Nephron (organoid): ENCODE measurements at regions not wholly inside any gene's neighbourhood (a gene's known extent, or its start where the extent isn't known, plus 50 kb on each side); places are given as distances from the start of the nearest gene placed in this dataset.
A peak's percentile ranks its signal among the peaks of the same experiment; 100 is the strongest.

Experiments
- H3K27ac Mint-ChIP-seq, 3 experiments: 2 replicates each; pipeline ENCODE4 v1.8.0; 2020; ENCODE audit warnings: mixed read lengths in 3 of 3, mild to moderate bottlenecking in 2 of 3, moderate library complexity in 1 of 3
- H3K27me3 Mint-ChIP-seq: 2 replicates; pipeline ENCODE4 v1.8.0; 2021; ENCODE audit warnings: low read depth, mild to moderate bottlenecking, moderate library complexity, mixed read lengths
- H3K36me3 Mint-ChIP-seq: 2 replicates; pipeline ENCODE4 v1.8.0; 2020; ENCODE audit warnings: low read depth, mixed read lengths
- H3K4me1 Mint-ChIP-seq: 2 replicates; pipeline ENCODE4 v1.8.0; 2020; ENCODE audit warnings: mixed read lengths
- H3K4me3 Mint-ChIP-seq, 3 experiments: 2 replicates each; pipeline ENCODE4 v1.8.0; 2020; ENCODE audit warnings: mild to moderate bottlenecking in 3 of 3, mixed read lengths in 3 of 3, moderate library complexity in 2 of 3
- H3K9me3 Mint-ChIP-seq: 2 replicates; pipeline ENCODE4 v1.8.0; 2020; ENCODE audit warnings: mixed read lengths
- CTCF ChIP-seq, 3 experiments: fragments of 200-600 bp; sonication (generic); IDR thresholded peaks; one replicate each; pipeline ENCODE4 v1.5.0; 2021; ENCODE audit warnings: antibody characterized with exemption in 3 of 3; ENCODE audit not compliant: unreplicated experiment in 3 of 3

- no peaks in the 10 kb centered on the region for H3K36me3 Mint-ChIP-seq
- H3K4me1 Mint-ChIP-seq = peaks cover 68% of the 10 kb centered on the region
- H3K4me3 Mint-ChIP-seq = peak overlapping the region in 2 of 3 experiments; percentile 14 to 24
- peak in 2 of 3 experiments; percentile 22 to 27 for TF ChIP-seq CTCF (IDR thresholded peaks at IDR 0.05; ENCODE audit: unreplicated experiment in 3 of 3)
- peaks cover 6% of the 10 kb centered on the region for H3K27me3 Mint-ChIP-seq
- H3K9me3 Mint-ChIP-seq = no peaks in the 10 kb centered on the region
- H3K27ac Mint-ChIP-seq = peak overlapping the region; percentile 68 to 90 (median 88)
Observed at GRCh38 chr6:44028789-44029310, 98.4 kb downstream of the MRPL14 start.

DNA sequence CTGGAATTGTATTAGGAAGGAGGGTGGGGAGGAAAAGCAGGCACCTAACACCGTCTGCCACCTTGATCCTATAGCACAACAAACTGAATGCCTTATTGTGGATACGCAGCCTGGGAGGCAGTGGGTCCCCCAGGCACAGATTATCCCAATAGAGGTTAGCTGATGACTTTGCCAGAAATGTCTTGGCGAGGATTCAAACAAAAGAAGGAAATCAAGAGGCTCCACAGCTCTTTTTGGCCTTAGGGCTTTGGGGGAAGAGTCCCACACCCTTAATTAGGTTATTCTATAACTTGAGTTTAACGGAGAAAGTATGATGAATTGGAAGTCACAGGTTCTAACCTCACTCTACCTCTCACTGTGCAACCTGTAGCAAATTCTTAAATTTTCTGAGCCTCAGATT, 102.0 kb downstream of the MRPL14 start:
- H3K36me3 Mint-ChIP-seq = no peaks in the 10 kb centered on the region
- H3K27ac Mint-ChIP-seq = peak overlapping the region in 2 of 3 experiments; percentile 8 to 93
- H3K4me3 Mint-ChIP-seq = peak overlapping the region in 1 of 3 experiments; percentile 2
- no peak for TF ChIP-seq CTCF (IDR thresholded peaks at IDR 0.05; ENCODE audit: unreplicated experiment in 3 of 3)
- peaks cover 91% of the 10 kb centered on the region for H3K4me1 Mint-ChIP-seq
- H3K9me3 Mint-ChIP-seq = no peaks in the 10 kb centered on the region
- H3K27me3 Mint-ChIP-seq = peaks cover 6% of the 10 kb centered on the region

GRCh38 chr6:44024574-44025219, 102.6 kb downstream of the MRPL14 start:
- no peaks in the 10 kb centered on the region for H3K36me3 Mint-ChIP-seq
- H3K27ac Mint-ChIP-seq = peak overlapping the region in 2 of 3 experiments; percentile 23 to 93
- H3K4me1 Mint-ChIP-seq = peaks cover 91% of the 10 kb centered on the region
- H3K9me3 Mint-ChIP-seq = no peaks in the 10 kb centered on the region
- no peak overlapping the region for H3K4me3 Mint-ChIP-seq
- no peak for TF ChIP-seq CTCF (IDR thresholded peaks at IDR 0.05; ENCODE audit: unreplicated experiment in 3 of 3)
- H3K27me3 Mint-ChIP-seq = peaks cover 6% of the 10 kb centered on the region

GRCh38 chr6:44023586-44024454, 103.4 kb downstream of the MRPL14 start:
- Mint-ChIP-seq H3K4me3 (no peak overlapping the region), H3K36me3 (no peaks in the 10 kb centered on the region), H3K27ac (peak overlapping the region in 2 of 3 experiments; percentile 23 to 93), H3K4me1 (peaks cover 86% of the 10 kb centered on the region), H3K27me3 (peaks cover 6% of the 10 kb centered on the region), H3K9me3 (no peaks in the 10 kb centered on the region)
- no peak for TF ChIP-seq CTCF (IDR thresholded peaks at IDR 0.05; ENCODE audit: unreplicated experiment in 3 of 3)

DNA sequence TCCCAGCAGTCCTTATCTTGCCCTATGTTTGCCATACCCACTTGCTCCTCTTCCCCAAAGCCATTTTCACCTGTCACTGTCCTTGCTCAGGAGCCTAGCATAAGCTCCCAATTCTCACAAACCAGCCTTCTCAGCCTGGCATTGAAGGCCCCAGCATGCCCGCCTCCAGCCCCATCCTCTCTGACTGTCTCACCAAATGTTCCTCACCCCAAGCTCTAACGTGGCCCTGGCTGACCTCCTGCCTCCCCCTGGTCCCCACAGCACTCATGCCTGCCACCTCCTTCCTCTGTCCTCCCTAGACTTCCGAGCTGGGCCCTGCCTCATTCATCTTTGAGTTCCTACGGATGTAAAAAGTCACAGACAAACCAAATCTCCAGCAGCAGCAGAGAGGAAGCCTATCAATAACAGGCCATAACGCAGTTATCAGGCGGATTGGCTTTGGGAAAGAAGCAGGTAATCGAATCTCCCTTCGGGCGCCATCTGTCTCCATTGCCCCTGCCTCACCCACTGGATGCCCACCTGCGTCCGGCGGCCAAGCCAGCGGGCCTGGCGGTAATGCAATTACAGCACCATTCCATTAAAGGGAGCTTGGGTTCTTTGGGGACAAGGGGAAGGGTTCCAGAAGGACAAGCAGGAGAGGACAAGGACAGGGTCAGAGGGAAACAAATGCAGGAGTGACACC, 104.4 kb downstream of the MRPL14 start:
- peak overlapping the region in 2 of 3 experiments; percentile 44 to 93 for H3K27ac Mint-ChIP-seq
- peaks cover 79% of the 10 kb centered on the region for H3K4me1 Mint-ChIP-seq
- no peak for TF ChIP-seq CTCF (IDR thresholded peaks at IDR 0.05; ENCODE audit: unreplicated experiment in 3 of 3)
- H3K36me3 Mint-ChIP-seq = no peaks in the 10 kb centered on the region
- H3K9me3 Mint-ChIP-seq = no peaks in the 10 kb centered on the region
- H3K27me3 Mint-ChIP-seq = peaks cover 6% of the 10 kb centered on the region
- H3K4me3 Mint-ChIP-seq = no peak overlapping the region
